ENCODE measurements at regions not wholly inside any gene's neighbourhood (a gene's known extent, or its start where the extent isn't known, plus 50 kb on each side); places are given as distances from the start of the nearest gene placed in this dataset.

DNA sequence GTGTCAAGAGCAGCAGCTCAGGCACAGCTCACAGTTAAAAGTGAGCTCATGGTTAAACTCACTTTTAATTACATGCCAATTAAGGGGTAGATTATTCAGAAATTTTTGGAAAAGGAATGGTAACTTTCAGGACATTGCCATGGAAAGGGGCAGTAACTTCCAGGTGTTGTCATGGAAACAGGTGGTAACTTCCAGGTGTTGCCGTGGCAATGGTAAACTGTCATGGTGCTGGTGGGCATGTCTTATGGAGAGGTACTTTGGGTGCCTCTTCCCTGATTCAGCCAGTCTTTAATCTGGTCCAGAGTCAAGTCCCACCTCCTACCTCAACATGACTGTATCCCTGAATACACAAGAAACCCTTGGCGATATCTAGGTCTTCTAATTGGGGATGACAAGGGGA lies 223.2 kb upstream of the TAS2R1 start:
- Histone ChIP-seq H3K27ac (no peak overlapping the region), H2AFZ (replicated peaks) (no peak overlapping the region), H3K36me3 (no peaks in the 10 kb centered on the region), H3K4me1 (no peaks in the 10 kb centered on the region), H3K79me2 (ENCODE audit: low read depth) (no peaks in the 10 kb centered on the region), H4K20me1 (ENCODE audit: low read depth) (no peaks in the 10 kb centered on the region), H3K9ac (no peak overlapping the region), H3K4me2 (no peak overlapping the region), H3K4me3 (no peak overlapping the region), H3F3A (ENCODE audit: low read depth) (no peaks in the 10 kb centered on the region), H3K27me3 (no peaks in the 10 kb centered on the region), H3K9me3 (ENCODE audit: low read depth) (no peaks in the 10 kb centered on the region)
- peaks cover 4% of the 10 kb centered on the region for H3K9me3 Mint-ChIP-seq
- no peaks in the 10 kb centered on the region for H3K36me3 Mint-ChIP-seq
- H3K27me3 Mint-ChIP-seq (ENCODE audit: insufficient read depth, low read depth) = peaks cover 2% of the 10 kb centered on the region
- no peaks in the 10 kb centered on the region for H3K4me1 Mint-ChIP-seq
- H3K4me3 Mint-ChIP-seq = no peak overlapping the region
- DNase-seq (ENCODE audit: low spot score) = no peak
- H3K27ac Mint-ChIP-seq = no peak overlapping the region
- TF ChIP-seq EZH2phosphoT487 (IDR thresholded peaks at IDR 0.05) (no peak), EZH2 (IDR thresholded peaks at IDR 0.05) (no peak)
- TF ChIP-seq, protein P1, sequence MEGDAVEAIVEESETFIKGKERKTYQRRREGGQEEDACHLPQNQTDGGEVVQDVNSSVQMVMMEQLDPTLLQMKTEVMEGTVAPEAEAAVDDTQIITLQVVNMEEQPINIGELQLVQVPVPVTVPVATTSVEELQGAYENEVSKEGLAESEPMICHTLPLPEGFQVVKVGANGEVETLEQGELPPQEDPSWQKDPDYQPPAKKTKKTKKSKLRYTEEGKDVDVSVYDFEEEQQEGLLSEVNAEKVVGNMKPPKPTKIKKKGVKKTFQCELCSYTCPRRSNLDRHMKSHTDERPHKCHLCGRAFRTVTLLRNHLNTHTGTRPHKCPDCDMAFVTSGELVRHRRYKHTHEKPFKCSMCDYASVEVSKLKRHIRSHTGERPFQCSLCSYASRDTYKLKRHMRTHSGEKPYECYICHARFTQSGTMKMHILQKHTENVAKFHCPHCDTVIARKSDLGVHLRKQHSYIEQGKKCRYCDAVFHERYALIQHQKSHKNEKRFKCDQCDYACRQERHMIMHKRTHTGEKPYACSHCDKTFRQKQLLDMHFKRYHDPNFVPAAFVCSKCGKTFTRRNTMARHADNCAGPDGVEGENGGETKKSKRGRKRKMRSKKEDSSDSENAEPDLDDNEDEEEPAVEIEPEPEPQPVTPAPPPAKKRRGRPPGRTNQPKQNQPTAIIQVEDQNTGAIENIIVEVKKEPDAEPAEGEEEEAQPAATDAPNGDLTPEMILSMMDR (IDR thresholded peaks at IDR 0.05) = no peak

DNA sequence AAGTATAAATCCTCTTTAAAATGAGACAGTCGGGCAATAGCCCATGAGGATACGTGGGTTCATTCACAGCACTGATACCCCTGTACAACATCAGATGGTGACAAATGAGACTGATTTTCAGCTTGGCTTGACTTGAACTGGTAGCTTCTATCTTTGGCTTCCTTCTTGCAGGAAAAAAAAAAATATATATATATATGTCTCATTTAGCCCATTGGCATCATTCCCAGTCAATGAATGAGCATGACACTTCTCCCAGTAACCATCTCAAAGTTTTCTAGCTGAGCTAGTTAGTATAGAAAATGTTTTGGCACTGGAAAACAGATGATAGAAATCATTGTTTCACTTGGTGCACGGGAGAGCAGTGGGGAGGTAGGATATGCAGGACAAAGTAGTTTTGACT lies 222.5 kb upstream of the TAS2R1 start:
- Histone ChIP-seq H3K9ac (no peak overlapping the region), H3K4me1 (no peaks in the 10 kb centered on the region), H3K27me3 (no peaks in the 10 kb centered on the region), H3K79me2 (ENCODE audit: low read depth) (no peaks in the 10 kb centered on the region), H3K9me3 (ENCODE audit: low read depth) (no peaks in the 10 kb centered on the region), H3K36me3 (no peaks in the 10 kb centered on the region), H3K4me3 (no peak overlapping the region), H3K4me2 (no peak overlapping the region), H3K27ac (no peak overlapping the region), H3F3A (ENCODE audit: low read depth) (no peaks in the 10 kb centered on the region), H4K20me1 (ENCODE audit: low read depth) (no peaks in the 10 kb centered on the region), H2AFZ (replicated peaks) (no peak overlapping the region)
- H3K4me1 Mint-ChIP-seq = no peaks in the 10 kb centered on the region
- DNase-seq (ENCODE audit: low spot score) = no peak
- no peak overlapping the region for H3K27ac Mint-ChIP-seq
- no peak for TF ChIP-seq EZH2 (IDR thresholded peaks at IDR 0.05)
- TF ChIP-seq, protein P1 (IDR thresholded peaks at IDR 0.05) = no peak
- no peak for TF ChIP-seq EZH2phosphoT487 (IDR thresholded peaks at IDR 0.05)
- H3K9me3 Mint-ChIP-seq = peaks cover 4% of the 10 kb centered on the region
- H3K27me3 Mint-ChIP-seq (ENCODE audit: insufficient read depth, low read depth) = peaks cover 2% of the 10 kb centered on the region
- no peak overlapping the region for H3K4me3 Mint-ChIP-seq
- no peaks in the 10 kb centered on the region for H3K36me3 Mint-ChIP-seq

DNA sequence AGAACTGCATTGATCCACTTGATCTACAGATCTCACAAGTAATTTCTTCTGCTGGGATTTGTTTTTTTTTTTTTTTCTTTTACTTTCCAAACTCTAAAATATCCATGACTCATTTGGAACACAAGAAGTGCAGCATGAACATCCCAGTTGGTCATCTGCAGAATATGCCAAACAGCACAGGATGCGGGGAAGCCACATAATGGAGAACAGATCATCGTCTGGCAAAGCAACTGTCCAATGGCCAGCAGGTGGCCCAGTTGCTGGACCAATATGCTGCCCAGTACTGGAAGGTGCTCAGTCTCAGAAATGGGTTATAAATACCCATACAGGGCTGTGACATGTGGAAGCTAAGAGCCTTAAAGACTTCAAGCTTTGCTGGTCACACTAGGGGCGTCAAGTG lies 221.3 kb upstream of the TAS2R1 start:
- no peaks in the 10 kb centered on the region for H3F3A ChIP-seq (ENCODE audit: low read depth)
- no peaks in the 10 kb centered on the region for H3K79me2 ChIP-seq (ENCODE audit: low read depth)
- H3K4me3 Mint-ChIP-seq = no peak overlapping the region
- H3K27ac ChIP-seq = no peak overlapping the region
- no peaks in the 10 kb centered on the region for H3K4me1 ChIP-seq
- H4K20me1 ChIP-seq (ENCODE audit: low read depth) = no peaks in the 10 kb centered on the region
- H3K4me2 ChIP-seq = no peak overlapping the region
- peaks cover 2% of the 10 kb centered on the region for H3K9me3 Mint-ChIP-seq
- peak; percentile 22 for DNase-seq (ENCODE audit: low spot score)
- no peak overlapping the region for H3K9ac ChIP-seq
- no peaks in the 10 kb centered on the region for H3K4me1 Mint-ChIP-seq
- no peak overlapping the region for H3K4me3 ChIP-seq
- no peaks in the 10 kb centered on the region for H3K27me3 ChIP-seq
- TF ChIP-seq EZH2 (IDR thresholded peaks at IDR 0.05) (no peak), EZH2phosphoT487 (IDR thresholded peaks at IDR 0.05) (no peak)
- TF ChIP-seq, protein P1 (IDR thresholded peaks at IDR 0.05) = peak; percentile 22
- peaks cover 2% of the 10 kb centered on the region for H3K27me3 Mint-ChIP-seq (ENCODE audit: insufficient read depth, low read depth)
- no peak overlapping the region for H3K27ac Mint-ChIP-seq
- H3K36me3 Mint-ChIP-seq = no peaks in the 10 kb centered on the region
- H3K36me3 ChIP-seq = no peaks in the 10 kb centered on the region
- no peak overlapping the region for H2AFZ ChIP-seq (replicated peaks)
- no peaks in the 10 kb centered on the region for H3K9me3 ChIP-seq (ENCODE audit: low read depth)

Measured in neural progenitor cell (in vitro differentiated cells).